ENCODE measurements at regions not wholly inside any gene's neighbourhood (a gene's known extent, or its start where the extent isn't known, plus 50 kb on each side); places are given as distances from the start of the nearest gene placed in this dataset.

GRCh38 chr17:77803726-77804125 is 154.8 kb upstream of the TNRC6C start:
- no peaks in the 10 kb centered on the region for H3K9me3 ChIP-seq (replicated peaks; ENCODE audit: control insufficient read depth, insufficient read depth, low read depth, low read length)
- 0 out of 2 replicates have a peak, but pooled peaks cover 3% of the 10 kb centered on the region for H4K20me1 ChIP-seq (replicated peaks; ENCODE audit: control insufficient read depth, insufficient read depth, low read length)
- ATAC-seq (no peak), DNase-seq (ENCODE audit: extremely low read depth in 1 of 4, low spot score in 3 of 4) (no peak), FAIRE-seq (no peak)
- H3K9ac ChIP-seq (ENCODE audit: insufficient read depth in 1 of 2, low read depth in 2 of 2, low read length in 2 of 2): no peak overlapping the region
- in situ Hi-C loops (cut with MboI) (no loop called here), intact Hi-C loops (cut with micrococcal nuclease) (no loop called here)
- no peaks in the 10 kb centered on the region for H3K36me3 ChIP-seq (ENCODE audit: control insufficient read depth, insufficient read depth, low read length)
- H3K79me2 ChIP-seq (ENCODE audit: control insufficient read depth, insufficient read depth, low read length): no peaks in the 10 kb centered on the region
- WGBS (ENCODE audit: insufficient coverage, low coverage, missing lambda C conversion rate): 20% methylated on average over 10 of the region's 10 CpGs
- H3K4me3 ChIP-seq: no peak overlapping the region
- peak; percentile 35; the same call in 1 of the 2 replicates for TF ChIP-seq MECOM (CRISPR knock-in tag; IDR thresholded peaks at IDR 0.05)
- no peak for TF ChIP-seq PHTF2 (CRISPR knock-in tag; IDR thresholded peaks at IDR 0.05)
- no peak for TF ChIP-seq SPI1 (IDR thresholded peaks at IDR 0.05; ENCODE audit: borderline replicate concordance, low read depth, low read length)
- no peak for TF ChIP-seq NR3C1 (CRISPR knock-in tag; IDR thresholded peaks at IDR 0.05)
- peak in 1 of 2 experiments; percentile 47; a peak in 1 of 4 replicates for TF ChIP-seq KDM1A (IDR thresholded peaks at IDR 0.05)
- 0 out of 2 replicates have a peak, but pooled peaks have one; percentile 9 for TF ChIP-seq BHLHE40 (IDR thresholded peaks at IDR 0.05; ENCODE audit: low read length)
- 0 out of 2 replicates have a peak, but pooled peaks have one; percentile 19 for TF ChIP-seq PKNOX1 (IDR thresholded peaks at IDR 0.05)
- H3K9me1 ChIP-seq (ENCODE audit: control insufficient read depth, insufficient read depth, low read length): peaks cover 3% of the 10 kb centered on the region
- no peak overlapping the region for H3K27ac ChIP-seq (ENCODE audit: extremely low read depth, low read depth, low read length)
- peaks cover 48 to 66% of the 10 kb centered on the region in 2 experiments for H3K27me3 ChIP-seq (ENCODE audit: control insufficient read depth in 2 of 2, insufficient read depth in 2 of 2, low read length in 2 of 2)
- H3K4me2 ChIP-seq (ENCODE audit: insufficient read depth, low read length): no peak overlapping the region
- BruUV-seq (replicated peaks): no TSS peak
- H3K4me1 ChIP-seq (replicated peaks in 1 of 2; ENCODE audit: control insufficient read depth in 2 of 2, insufficient read depth in 2 of 2, low read length in 2 of 2): no peaks in the 10 kb centered on the region
- no peak overlapping the region for H2AFZ ChIP-seq (ENCODE audit: low read depth, low read length)
- CTCF ChIA-PET (ENCODE audit: low intra/inter-chr PET ratio): no interaction called here
- POLR2A ChIA-PET: interaction anchor here (0.7 kb wide), 1 partner anchor 384 kb away, joined by 4 read pairs; no protein-coding TSS in a partner anchor
